Lung (tissue), 11 donors: ENCODE measurements at regions not wholly inside any gene's neighbourhood (a gene's known extent, or its start where the extent isn't known, plus 50 kb on each side); places are given as distances from the start of the nearest gene placed in this dataset.

Experiments used
- ATAC-seq: fragments of 200-7000 bp; cut with Tn5 transposase; one replicate; pipeline ENCODE4 v1.9.1; 2020; ENCODE audit warnings: moderate number of reproducible peaks; ENCODE audit not compliant: insufficient read depth, low FRiP score
- DNase-seq, 3 donors: peaks; one replicate each; pipeline ENCODE4 v3.0.0-alpha.2; 2013 to 2017
- H3K27ac ChIP-seq, 2 donors: one replicate each; pipeline ENCODE4 v1.5.1; 2013; ENCODE audit warnings: mild to moderate bottlenecking in 2 of 2, moderate library complexity in 2 of 2, control low read depth in 1 of 2, inconsistent platforms in 1 of 2, low read depth in 1 of 2, low read length in 1 of 2
- H3K27me3 ChIP-seq, 3 donors: one replicate each; pipeline ENCODE4 v1.5.1; 2013; ENCODE audit warnings: low read length in 2 of 3; ENCODE audit not compliant: control insufficient read depth in 3 of 3, insufficient read depth in 3 of 3
- H3K36me3 ChIP-seq, 4 donors: one replicate each; pipeline ENCODE4 v1.5.1; 2013; ENCODE audit warnings: low read length in 4 of 4, mild to moderate bottlenecking in 1 of 4, moderate library complexity in 1 of 4; ENCODE audit not compliant: control insufficient read depth in 4 of 4, insufficient read depth in 4 of 4
- H3K4me1 ChIP-seq, 5 donors: one replicate each; pipeline ENCODE4 v1.5.1; 2013; ENCODE audit warnings: low read length in 5 of 5, mild to moderate bottlenecking in 2 of 5, moderate library complexity in 1 of 5; ENCODE audit not compliant: control insufficient read depth in 5 of 5, insufficient read depth in 5 of 5
- H3K4me3 ChIP-seq: one replicate; pipeline ENCODE4 v1.5.1; 2013; ENCODE audit warnings: mild to moderate bottlenecking, control low read depth, moderate library complexity
- H3K9ac ChIP-seq, 2 donors: one replicate each; pipeline ENCODE4 v1.5.1; 2013; ENCODE audit warnings: low read length in 2 of 2, control low read depth in 1 of 2; ENCODE audit not compliant: insufficient read depth in 1 of 2
- H3K9me3 ChIP-seq, 4 donors: one replicate each; pipeline ENCODE4 v1.5.1; 2013; ENCODE audit warnings: low read length in 3 of 4, mild to moderate bottlenecking in 1 of 4, moderate library complexity in 1 of 4; ENCODE audit not compliant: control insufficient read depth in 4 of 4, insufficient read depth in 3 of 4
- WGBS, 2 donors: extraction: QIAGEN DNeasy Blood & Tissue Kit; methylation state at CpG; one replicate each; pipeline ENCODE4 v1.1.7; 2013; 5-methylcytosine and 5-hydroxymethylcytosine counted together
- TF ChIP-seq, protein P1 (sequence below): IDR thresholded peaks from 2 replicates; pipeline ENCODE4 v1.5.1; 2012; ENCODE audit warnings: mild to moderate bottlenecking; ENCODE audit errors: control extremely low read depth, extremely low read depth
- donor health status: control.
- donor health status: control.
- donor health status: Bipolar disorder and iron deficiency.
- donor health status: healthy.
- donor health status: DM: yes; HTN: yes; CAD: no.

DNA sequence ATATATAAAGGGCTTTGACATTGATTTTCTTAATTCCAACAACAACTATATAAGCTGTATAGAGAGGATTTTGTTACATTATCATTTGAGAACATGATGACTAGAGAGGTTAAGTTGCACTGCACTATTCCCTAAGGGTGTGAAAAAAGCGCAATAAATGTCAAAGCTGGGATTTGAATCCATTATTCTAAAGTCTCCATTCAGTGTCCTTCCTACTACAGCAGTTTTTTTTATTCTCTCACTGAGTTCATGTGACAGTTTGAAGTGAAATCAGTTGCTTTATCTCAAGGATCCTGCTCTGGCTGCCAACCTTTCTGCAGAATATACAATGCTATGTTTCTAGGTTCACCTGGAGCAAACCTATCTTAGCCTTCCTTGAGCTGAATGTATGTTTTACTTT, 177.5 kb downstream of the ANKRD50 start:
- TF ChIP-seq, protein P1, sequence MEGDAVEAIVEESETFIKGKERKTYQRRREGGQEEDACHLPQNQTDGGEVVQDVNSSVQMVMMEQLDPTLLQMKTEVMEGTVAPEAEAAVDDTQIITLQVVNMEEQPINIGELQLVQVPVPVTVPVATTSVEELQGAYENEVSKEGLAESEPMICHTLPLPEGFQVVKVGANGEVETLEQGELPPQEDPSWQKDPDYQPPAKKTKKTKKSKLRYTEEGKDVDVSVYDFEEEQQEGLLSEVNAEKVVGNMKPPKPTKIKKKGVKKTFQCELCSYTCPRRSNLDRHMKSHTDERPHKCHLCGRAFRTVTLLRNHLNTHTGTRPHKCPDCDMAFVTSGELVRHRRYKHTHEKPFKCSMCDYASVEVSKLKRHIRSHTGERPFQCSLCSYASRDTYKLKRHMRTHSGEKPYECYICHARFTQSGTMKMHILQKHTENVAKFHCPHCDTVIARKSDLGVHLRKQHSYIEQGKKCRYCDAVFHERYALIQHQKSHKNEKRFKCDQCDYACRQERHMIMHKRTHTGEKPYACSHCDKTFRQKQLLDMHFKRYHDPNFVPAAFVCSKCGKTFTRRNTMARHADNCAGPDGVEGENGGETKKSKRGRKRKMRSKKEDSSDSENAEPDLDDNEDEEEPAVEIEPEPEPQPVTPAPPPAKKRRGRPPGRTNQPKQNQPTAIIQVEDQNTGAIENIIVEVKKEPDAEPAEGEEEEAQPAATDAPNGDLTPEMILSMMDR = no peak
- H3K9ac ChIP-seq = no peak overlapping the region
- H3K27ac ChIP-seq = no peak overlapping the region
- no peaks in the 10 kb centered on the region for H3K27me3 ChIP-seq
- 87 to 98% methylated on average over 1 of the region's 1 CpG for WGBS, 2 donors
- no peaks in the 10 kb centered on the region for H3K9me3 ChIP-seq
- no peak for DNase-seq
- no peak for ATAC-seq
- no peaks in the 10 kb centered on the region for H3K4me1 ChIP-seq
- H3K36me3 ChIP-seq = no peaks in the 10 kb centered on the region
- H3K4me3 ChIP-seq = no peak overlapping the region

DNA sequence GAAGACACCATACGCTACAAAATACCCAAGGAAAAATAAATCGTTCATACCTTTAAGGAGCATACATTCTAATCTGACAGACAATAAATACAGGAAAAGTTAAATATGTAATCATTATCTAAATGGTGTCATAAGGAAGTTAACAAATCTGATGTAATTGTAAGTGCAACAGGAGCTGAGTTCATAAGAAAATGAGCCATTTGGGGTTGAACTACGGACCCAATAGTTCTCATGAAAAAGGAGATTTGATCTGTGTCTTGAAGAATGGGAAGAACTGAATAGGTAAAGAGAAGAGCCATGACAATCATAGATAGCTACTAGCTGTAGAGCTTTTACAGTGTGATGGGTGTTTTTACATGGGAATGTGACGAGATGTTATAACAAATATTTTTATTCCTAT, 175.6 kb downstream of the ANKRD50 start:
- no peaks in the 10 kb centered on the region for H3K36me3 ChIP-seq
- no peaks in the 10 kb centered on the region for H3K27me3 ChIP-seq
- DNase-seq = no peak
- H3K9me3 ChIP-seq = no peaks in the 10 kb centered on the region
- WGBS, 2 donors = 88 to 90% methylated on average over 4 of the region's 4 CpGs
- ATAC-seq = no peak
- H3K4me1 ChIP-seq = no peaks in the 10 kb centered on the region
- no peak overlapping the region for H3K4me3 ChIP-seq
- TF ChIP-seq, protein P1 = no peak
- H3K9ac ChIP-seq = no peak overlapping the region
- H3K27ac ChIP-seq = no peak overlapping the region

GRCh38 chr4:124537971-124538370, 174.6 kb downstream of the ANKRD50 start:
- H3K9ac ChIP-seq = no peak overlapping the region
- H3K4me3 ChIP-seq = no peak overlapping the region
- no peaks in the 10 kb centered on the region for H3K36me3 ChIP-seq
- TF ChIP-seq, protein P1 = no peak
- no peak overlapping the region for H3K27ac ChIP-seq
- peak in 1 of 3 donors; percentile 10 for DNase-seq
- no peak for ATAC-seq
- no peaks in the 10 kb centered on the region for H3K27me3 ChIP-seq
- H3K4me1 ChIP-seq = no peaks in the 10 kb centered on the region
- no peaks in the 10 kb centered on the region for H3K9me3 ChIP-seq

DNA sequence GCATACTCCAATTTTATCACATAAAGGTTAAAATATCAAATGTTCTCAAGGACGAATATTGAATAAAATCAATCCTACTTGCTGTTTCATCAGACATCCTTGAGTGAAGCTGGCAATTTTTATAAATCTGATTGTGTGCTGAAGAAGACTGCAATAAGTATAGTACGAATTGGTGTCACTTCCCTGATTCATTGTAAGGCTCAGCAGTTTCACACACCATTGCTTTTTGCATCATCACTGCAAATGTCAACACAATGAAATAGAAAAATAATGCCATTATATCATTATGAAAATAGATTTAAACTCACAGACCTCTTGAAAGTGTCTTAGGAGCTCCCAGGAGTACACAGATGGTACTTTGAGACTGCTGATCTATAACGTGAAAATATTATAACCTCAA, 172.5 kb downstream of the ANKRD50 start:
- Histone ChIP-seq H3K4me1 (no peaks in the 10 kb centered on the region), H3K9ac (no peak overlapping the region), H3K27me3 (no peaks in the 10 kb centered on the region), H3K9me3 (no peaks in the 10 kb centered on the region), H3K4me3 (no peak overlapping the region), H3K36me3 (no peaks in the 10 kb centered on the region), H3K27ac (no peak overlapping the region)
- ATAC-seq (no peak), DNase-seq (no peak)
- WGBS, 2 donors = 89 to 90% methylated on average over 3 of the region's 3 CpGs
- TF ChIP-seq, protein P1 = no peak
